Stimulated activated CD8-positive, alpha-beta memory T cell treated with anti-CD3 and anti-CD28 coated beads, Interleukin-2, amount 100 ng/mL, for 48 hours (primary cell): ENCODE measurements at regions not wholly inside any gene's neighbourhood (a gene's known extent, or its start where the extent isn't known, plus 50 kb on each side); places are given as distances from the start of the nearest gene placed in this dataset.

Experiments used
- DNase-seq, 2 donors: peaks; one replicate each; pipeline ENCODE4 v3.0.0-alpha.2; 2020; ENCODE audit warnings: low read depth in 2 of 2

DNA sequence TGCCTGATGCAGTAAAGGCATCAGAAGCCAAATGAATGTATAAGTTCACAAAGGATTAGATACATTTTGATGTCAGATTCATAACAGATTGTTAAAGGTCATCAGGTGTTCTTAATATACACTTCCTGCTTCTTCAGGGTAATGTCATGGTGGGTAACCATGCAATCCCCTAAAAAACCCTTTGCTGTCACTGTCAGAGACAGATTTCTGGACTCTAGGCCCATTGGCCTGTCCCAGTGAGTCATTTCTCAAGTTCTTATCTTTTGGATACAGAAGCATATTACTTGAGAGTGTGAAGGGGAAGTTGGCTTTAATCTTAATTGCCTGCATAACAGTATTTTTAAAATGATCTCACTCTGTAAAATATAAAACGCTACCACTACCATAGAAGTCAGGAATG lies 895.6 kb upstream of the MAP3K7 start:
- DNase-seq, result no peak

- no peak for DNase-seq
These were observed 893.5 kb upstream of the MAP3K7 start for GRCh38 chr6:91480402-91480801.

DNA sequence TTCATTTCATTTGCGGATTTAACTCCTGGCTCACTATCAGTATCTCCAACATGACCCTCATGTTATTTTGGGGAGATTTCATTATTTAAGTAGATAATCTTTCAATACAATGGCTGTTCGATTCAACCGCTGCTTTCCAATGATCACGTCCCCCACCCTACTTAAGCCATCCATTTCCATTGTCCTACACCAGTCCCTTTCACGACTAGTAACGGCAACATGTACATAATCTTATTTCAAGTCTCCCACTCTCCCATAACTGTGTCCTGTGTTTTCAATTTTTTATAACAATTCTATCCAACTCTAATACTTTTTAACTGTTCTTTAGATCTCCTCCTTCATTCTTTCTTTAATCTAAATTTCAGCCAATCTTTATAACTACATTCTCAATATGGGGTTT lies 890.8 kb upstream of the MAP3K7 start:
- DNase-seq, result no peak

DNA sequence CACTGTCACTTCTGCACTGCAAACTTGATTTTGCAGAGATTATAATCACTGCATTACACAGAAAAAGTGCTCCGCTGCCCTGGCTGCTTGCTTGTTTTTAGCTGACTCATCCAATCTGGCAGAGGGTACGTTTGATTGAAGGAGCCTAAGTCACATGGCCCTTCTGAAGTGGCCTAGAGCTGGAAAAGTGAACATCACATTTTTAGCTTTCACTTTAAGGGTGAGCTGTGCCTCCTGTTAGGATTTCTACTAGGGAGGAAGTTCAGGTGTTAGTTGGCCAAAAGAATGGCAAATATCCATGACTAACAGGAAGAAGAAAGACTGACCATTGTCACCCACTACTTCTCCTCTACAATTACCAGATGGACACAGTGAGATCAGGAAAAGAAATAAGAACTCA lies 889.1 kb upstream of the MAP3K7 start:
- DNase-seq, result no peak

DNA sequence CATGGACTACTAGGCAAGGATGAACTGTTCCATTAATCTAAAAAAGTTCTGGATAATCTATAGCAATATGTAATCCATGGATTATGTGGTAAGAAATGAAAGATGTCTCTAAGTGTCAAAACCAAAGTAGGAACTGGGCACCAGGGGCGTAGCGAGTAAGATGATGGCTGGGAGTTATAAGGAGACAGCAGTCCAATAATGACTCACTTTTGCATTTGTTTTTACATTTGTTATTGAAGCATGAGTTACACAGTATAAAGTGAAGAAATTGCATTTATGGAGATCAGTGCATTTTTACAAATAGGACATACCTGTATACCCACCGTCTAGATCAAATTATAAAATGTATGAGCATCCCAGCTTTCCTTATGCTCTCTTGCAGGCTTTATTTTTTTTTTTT lies 878.5 kb upstream of the MAP3K7 start:
- DNase-seq, result no peak

GRCh38 chr6:91464718-91465117 lies 877.8 kb upstream of the MAP3K7 start:
- no peak for DNase-seq

DNA sequence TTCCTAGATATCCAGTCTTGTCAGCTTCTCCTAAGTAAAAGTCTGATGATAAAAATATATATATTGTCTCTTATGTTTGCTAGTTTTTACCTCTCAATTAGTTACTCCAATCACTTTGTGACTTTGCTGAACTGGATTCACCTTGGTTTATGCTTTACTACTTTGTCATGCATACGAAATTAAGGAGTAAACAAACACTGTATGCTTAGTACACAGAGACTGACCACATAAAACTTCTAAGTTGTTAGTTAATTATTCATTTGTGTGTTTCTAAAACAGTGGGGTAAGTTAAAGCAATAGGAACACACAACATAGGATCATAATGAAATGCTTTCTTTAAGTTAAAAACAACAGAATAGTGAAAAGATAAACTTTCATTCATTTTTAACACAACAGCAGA lies 877.3 kb upstream of the MAP3K7 start:
- DNase-seq, result no peak

- DNase-seq, result no peak
These were observed 875.4 kb upstream of the MAP3K7 start for GRCh38 chr6:91462241-91462640.

GRCh38 chr6:91453224-91453878 lies 866.5 kb upstream of the MAP3K7 start:
- no peak for DNase-seq

DNA sequence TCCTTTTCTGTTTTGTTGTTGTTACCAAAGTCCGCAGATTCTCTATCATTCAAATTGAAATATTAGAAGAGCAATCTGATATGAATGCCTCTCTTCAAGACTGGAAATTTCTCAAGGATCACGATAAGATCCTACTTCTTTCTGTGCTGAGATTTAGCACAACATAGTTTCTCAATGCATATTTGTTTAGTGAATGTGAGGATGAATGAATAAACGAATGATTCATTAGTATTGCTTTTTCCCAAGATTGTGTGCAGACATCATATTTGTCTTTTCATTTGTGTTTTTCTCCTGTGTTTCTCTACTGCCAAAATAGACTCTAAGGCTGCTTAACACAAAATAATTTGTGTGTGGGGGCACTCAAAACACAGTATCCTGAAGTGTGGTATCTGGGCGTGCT lies 862.7 kb upstream of the MAP3K7 start:
- no peak for DNase-seq

DNA sequence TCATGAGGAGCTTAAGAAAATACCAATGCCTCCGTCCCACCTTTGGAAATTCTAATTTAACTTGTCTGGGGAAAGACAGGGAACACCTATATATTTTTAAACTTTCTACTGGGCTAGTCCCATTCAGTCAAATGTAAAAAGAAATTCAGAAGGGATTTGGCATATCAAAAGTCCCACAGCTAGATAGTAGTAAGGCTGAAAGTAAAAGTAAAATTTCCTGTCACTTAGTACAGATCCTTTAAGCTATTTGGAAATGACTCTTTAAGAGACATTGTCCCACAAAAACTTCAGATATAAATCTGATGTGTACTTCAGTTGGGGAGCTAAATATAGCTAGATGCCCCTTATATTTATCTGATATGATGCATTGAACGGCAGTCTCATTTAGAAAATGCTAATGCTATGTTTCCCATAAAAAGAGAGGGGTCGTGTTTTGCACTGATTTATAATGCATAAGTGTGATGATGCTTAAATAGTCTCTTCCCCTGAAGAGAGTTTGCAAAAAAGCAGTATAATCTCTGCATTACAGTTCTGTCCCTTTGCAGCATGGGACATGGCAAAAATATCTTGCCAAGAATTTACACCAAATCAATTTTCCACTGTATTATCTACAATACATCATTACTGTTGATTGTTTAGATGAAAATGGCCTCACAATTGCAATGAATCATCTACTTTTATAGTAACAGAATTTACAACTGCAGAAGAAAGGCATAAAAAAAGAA lies 860.8 kb upstream of the MAP3K7 start:
- no peak for DNase-seq

GRCh38 chr6:91447081-91447480 lies 860.2 kb upstream of the MAP3K7 start:
- DNase-seq, result no peak

- no peak for DNase-seq
These were observed 856.5 kb upstream of the MAP3K7 start for GRCh38 chr6:91443405-91443804.

GRCh38 chr6:91442342-91442741 lies 855.5 kb upstream of the MAP3K7 start:
- no peak for DNase-seq

- no peak for DNase-seq
These were observed 851.7 kb upstream of the MAP3K7 start for GRCh38 chr6:91438570-91438969.

GRCh38 chr6:91437315-91437729 lies 850.5 kb upstream of the MAP3K7 start:
- DNase-seq, result no peak

GRCh38 chr6:91436448-91436847 lies 849.6 kb upstream of the MAP3K7 start:
- no peak for DNase-seq

- DNase-seq, result no peak
These were observed 848.8 kb upstream of the MAP3K7 start for GRCh38 chr6:91435630-91436029.

GRCh38 chr6:91434576-91434975 lies 847.7 kb upstream of the MAP3K7 start:
- DNase-seq, result no peak

DNA sequence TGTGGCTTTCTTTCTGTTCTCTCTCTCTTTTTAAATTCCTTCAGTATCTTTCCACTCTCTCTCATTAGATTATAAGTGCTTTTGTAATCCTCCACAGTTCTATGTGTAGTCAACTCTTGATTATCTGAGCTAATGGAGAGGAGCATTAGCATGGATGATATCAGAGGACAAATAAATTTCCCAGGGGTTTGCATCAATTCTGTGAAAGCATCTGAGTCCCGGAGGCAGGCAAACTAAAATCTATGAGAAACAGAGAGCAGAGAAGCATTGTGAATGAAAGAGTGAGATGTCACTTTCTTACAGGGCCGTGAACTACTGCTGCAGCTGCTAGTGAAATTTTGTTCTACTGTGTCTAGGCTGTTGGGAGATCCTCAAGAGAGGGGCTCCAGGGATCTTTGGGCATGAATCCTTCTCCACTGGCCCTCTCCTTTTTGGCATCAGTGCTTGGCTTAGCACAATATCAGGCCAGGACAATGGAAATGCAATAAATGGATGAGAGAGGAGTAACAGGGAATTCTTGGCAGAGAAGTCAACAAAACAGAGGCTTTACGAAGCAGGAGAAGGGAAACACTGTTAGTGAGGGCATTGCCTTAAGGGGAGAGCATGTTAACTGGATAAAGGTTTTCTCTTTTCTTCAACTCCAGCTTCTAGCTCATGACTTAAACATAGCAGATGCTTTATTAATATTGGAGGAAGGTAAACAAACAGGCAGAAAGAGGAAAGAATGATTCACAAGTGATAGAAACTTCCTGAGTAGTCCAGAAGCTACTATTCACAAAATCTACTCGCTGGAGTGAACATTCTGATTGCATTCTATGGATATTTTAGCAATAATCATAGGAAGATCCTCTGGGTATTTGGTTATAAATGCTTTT lies 847.0 kb upstream of the MAP3K7 start:
- DNase-seq, result no peak

DNA sequence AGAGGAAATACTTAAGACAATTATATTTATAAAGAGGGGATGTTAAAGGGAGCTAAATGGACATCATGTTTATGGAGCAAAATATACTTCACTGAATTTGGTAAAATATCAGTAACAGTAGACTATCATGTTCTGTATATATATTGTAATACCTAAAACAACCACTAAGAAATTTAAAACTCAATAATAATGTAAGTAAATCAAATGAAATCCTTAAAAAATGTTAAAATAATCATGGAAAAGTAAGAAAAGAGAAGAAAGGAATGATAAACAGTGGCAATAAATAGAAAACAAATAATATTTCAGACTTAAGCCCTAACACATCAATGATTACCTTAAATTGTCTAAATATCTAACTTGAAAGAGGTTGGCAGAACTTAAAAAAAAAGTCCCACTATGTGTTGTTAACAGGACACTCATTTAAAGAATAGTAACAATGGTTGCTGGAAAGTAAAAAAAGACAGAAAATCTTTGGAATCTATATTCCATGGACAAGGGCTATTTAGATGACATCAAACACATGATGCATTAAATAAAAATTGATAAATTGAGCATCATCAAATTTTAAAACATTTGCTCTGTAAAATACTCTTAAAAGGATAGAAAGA lies 842.2 kb upstream of the MAP3K7 start:
- DNase-seq, result no peak

GRCh38 chr6:91428296-91428695 lies 841.4 kb upstream of the MAP3K7 start:
- no peak for DNase-seq
